Erythroblast (primary cell): ENCODE measurements at regions not wholly inside any gene's neighbourhood (a gene's known extent, or its start where the extent isn't known, plus 50 kb on each side); places are given as distances from the start of the nearest gene placed in this dataset.

Experiments used
- GATA1 ChIP-seq: IDR thresholded peaks from 2 replicates; pipeline ENCODE4 v1.6.1; 2011; ENCODE audit warnings: low read depth, mild to moderate bottlenecking, control low read depth, low read length, moderate library complexity
- POLR2A ChIP-seq: IDR thresholded peaks from 2 replicates; pipeline ENCODE4 v1.6.1; 2011; ENCODE audit warnings: mild to moderate bottlenecking, low read length

- TF ChIP-seq GATA1 (no peak), POLR2A (no peak)
Measured at GRCh38 chr2:196510246-196510645, 129.3 kb upstream of the CCDC150 start.
